GM18867 (cell line): ENCODE measurements at regions not wholly inside any gene's neighbourhood (a gene's known extent, or its start where the extent isn't known, plus 50 kb on each side); places are given as distances from the start of the nearest gene placed in this dataset.
"Not testable (repeated sequence)": the region's sequence is repeated elsewhere in the genome, so short reads cannot be mapped to it uniquely, and the experiment has no call there.

ENCODE experiments used
- ATAC-seq: cut with Tn5 transposase; IDR thresholded peaks from one replicate; pipeline ENCODE4 v1.9.1; 2021; ENCODE audit warnings: mild to moderate bottlenecking, moderate library complexity; ENCODE audit not compliant: unreplicated experiment

GRCh38 chr2:22027345-22028005 is 903.7 kb downstream of the TDRD15 start:
- ATAC-seq, result no peak

- no peak for ATAC-seq
Measured at GRCh38 chr2:22035361-22035830, 911.6 kb downstream of the TDRD15 start.

GRCh38 chr2:22037274-22037673 is 913.5 kb downstream of the TDRD15 start:
- no peak for ATAC-seq

- ATAC-seq, result no peak
Measured at GRCh38 chr2:22043784-22044183, 920.0 kb downstream of the TDRD15 start.

DNA sequence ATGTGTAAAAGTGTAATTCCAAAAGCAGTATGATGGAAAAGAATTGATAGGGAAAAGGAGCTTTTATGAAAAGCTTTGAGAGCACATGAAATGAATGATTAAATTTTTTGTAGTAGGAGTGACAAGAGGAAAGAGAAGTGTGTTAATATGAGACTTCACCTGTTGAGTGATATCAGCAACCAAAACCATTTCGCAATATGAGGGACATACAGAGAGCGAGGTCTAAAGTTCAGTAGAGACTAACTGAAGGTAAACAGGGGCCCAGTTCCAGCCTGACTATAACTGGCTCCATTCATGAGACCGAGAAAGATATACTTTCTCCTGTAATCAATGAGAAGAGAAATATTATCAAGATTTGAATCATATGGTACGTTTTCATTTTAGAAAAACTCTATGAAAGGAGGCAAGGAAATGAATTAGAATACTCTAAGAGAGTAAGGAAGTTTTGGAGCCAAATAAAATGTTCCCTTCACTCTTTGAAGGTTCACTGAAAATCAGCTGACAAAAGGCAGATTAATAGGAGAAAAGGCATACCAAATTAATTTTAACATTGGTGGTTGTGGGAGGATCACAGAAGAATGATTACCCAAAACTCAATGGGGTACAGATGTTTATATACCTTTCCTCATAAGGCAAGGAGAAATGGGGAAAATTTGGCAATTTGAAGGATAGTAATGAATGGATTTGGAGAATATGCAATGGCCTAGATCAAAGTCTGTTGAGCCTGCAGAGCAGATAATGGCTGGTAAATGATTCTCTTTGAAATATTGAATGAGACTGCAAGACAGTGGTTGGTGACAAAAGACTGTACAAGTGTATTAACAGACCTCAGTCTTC is 932.2 kb downstream of the TDRD15 start:
- ATAC-seq, result no peak

DNA sequence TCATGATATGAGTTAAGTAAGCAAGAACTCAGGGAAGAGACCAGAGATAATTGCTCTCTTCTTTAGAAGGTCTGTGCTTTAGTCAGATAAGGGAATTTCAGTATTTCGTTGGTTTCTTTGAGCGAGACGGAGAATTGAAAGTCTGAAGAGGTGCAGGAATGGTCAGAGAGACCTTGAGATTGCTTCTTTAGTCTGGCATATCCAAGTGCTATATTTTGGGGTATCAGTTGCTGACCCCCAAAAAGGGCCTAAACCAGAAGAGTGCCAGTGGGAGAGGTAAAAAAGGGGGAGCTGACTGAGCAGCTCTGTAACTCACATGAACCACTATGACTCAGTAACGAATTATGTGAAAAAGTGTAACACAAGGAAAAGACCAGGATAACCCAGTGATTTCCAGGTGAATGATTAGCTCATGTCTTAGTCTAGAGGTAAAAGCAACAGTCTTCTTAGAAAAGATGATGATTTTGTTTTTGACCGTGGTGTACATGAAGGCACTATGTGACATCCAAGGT is 932.9 kb downstream of the TDRD15 start:
- no peak for ATAC-seq

GRCh38 chr2:22062679-22063078 is 938.9 kb downstream of the TDRD15 start:
- ATAC-seq, result no peak

DNA sequence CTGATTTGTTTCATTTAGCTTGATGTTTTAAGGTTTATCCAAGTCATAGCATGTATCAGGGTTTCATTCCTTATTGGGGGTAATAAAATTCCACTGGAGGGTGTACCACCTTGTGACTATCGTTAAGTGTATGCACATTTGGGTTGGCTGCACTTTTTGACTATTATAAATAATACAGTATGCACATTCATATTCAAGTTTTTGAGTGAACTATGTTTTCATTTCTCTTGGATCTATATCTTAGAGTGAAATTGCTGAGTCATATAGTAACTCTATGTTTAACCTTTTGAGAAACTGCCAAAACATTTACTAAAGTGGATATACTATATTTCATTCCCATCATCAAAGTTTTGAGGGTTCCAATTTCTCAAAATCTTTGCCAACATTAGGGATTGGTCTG is 952.7 kb downstream of the TDRD15 start:
- no peak for ATAC-seq

DNA sequence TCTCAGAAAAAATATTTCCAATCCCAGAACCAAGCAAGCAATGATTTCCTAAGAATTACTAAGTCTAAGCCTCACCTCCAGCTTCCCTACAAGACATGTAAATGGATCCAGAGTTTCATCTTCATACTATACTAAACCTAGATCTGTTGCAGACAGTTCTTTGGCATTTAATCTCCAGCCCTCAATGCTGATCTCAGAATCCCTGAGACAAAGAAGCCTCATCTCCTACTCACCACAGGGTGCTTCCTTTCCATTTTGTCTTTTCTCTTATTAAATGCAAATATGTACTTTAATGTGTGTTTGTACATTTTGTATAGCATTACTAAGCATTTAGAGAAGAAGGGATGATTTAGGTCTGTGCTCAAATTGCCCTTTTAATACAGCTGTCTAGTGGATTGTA is 954.9 kb downstream of the TDRD15 start:
- no peak for ATAC-seq

DNA sequence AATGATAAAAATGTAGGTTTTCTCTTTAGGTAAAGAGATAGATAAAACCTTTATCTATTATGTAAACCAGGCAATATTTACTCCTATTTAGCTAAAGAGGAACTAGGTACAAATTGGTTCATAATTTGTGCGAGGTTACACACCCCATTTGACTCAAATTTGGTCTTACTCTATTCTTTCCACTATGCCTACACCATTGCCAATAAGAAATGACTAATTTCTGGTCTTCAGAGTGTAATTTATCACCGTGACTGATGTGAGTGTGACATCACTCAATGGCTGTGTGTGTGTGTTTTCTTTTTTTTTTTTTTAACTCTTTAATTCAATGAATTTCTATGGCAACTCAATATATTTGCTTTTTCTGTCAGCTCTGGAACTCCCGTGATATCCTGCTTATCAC is 955.8 kb downstream of the TDRD15 start:
- no peak for ATAC-seq

DNA sequence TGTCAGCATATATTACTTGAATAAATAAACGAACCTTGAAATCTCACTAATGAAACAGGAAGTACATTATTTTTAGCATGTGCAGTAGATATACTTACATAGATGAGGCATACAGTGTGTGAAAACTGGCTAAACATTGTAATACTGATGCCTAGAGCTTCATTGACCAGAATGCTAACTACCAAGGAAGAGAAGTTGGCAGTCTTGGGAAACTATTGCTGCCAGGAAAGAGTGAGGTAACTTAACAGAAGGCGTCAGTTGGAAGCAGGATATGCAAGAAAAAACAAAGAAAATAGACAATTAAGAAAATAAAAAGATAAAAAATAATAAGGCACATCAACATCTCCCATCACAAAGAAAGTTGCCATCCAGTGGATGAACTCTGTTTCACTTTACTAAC is 963.0 kb downstream of the TDRD15 start:
- no peak for ATAC-seq

GRCh38 chr2:22103617-22104016 is 979.8 kb downstream of the TDRD15 start:
- ATAC-seq, result not testable (repeated sequence)

GRCh38 chr2:22110244-22110651 is 986.5 kb downstream of the TDRD15 start:
- ATAC-seq, result no peak

DNA sequence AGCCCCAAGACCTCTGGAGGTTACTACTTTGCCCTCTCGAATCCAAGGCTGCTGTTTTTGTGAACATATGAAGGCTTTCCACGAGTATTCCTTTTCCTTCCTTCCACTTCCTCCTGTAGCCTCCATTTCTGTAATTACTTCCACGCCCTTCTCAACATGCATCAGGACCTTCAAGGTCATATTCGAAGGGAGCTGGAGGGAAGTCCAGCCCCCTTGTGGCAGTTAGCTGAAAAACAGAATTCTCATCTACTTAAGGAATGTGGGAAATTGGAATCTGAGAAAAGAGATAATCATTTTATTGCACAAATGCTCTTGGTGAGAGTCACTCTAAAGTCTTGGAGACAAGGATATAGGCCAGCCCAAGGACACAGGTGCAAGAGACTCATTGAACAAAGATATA is 1000.2 kb downstream of the TDRD15 start:
- ATAC-seq, result no peak

DNA sequence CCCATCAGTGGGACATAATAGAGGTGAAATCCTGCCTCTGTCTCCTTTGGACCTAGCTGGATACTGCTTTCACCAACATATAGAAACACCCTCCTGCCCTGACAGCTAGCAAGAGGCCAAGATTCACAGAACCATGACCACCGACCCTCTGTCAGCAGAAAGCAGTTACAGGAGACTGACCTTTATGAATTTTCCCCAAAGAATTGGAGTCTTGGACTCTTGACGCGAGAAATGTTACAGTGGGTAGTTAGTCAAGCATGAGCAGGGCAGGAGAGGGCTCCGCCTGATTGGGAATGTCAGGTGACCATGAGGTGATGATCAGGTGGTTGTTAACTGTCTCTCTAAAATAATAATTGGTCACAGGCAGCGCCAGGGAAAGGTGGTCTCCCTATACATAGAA is 1002.3 kb downstream of the TDRD15 start:
- ATAC-seq, result no peak

- no peak for ATAC-seq
Measured at GRCh38 chr2:22126978-22127377, 1003.2 kb downstream of the TDRD15 start.

DNA sequence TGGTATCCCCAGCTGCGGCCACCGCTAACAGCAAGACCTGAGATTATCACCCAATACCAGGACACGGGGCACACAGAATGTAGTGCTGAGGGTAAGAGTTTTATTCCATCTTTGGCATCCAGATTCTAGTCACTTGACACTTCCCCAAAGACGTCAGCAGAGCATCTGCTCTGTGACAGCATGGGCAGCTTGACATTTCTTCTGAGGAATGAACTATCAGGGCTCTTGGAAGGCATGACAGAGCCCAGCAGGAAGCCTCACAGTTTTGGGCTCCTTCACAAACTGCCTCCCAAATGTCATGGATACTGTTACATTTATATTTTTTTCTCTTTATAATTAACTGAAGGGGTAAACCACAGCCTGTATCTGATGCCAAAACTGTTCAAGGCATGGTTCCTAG is 1010.7 kb downstream of the TDRD15 start:
- ATAC-seq, result no peak

- ATAC-seq, result no peak
Measured at GRCh38 chr2:22136446-22136845, 1012.7 kb downstream of the TDRD15 start.

DNA sequence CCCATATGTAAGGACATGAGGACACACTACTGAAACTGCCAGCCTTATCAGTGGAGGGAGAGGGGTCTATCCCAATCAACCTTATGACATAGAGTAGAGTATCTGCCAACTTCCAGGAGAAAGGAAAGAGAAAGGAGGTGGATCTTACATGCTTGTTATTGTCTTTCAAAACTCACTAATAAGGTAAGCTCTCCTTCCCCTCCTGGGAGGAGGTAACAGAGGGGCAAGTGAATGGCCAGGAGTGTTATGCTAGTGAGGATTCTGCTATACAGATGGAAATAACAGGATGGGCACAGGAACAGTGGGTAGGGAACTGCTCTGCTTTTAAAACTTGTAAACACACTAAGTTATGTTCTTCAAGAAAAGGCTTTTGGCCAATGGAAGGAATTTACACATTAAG is 1020.1 kb downstream of the TDRD15 start:
- no peak for ATAC-seq

- no peak for ATAC-seq
Measured at GRCh38 chr2:22153931-22154613, 1030.3 kb downstream of the TDRD15 start.

GRCh38 chr2:22156661-22157060 is 1032.9 kb downstream of the TDRD15 start:
- not testable (repeated sequence) for ATAC-seq

GRCh38 chr2:22167256-22167655 is 1043.5 kb downstream of the TDRD15 start:
- ATAC-seq, result no peak
